ENCODE measurements at regions not wholly inside any gene's neighbourhood (a gene's known extent, or its start where the extent isn't known, plus 50 kb on each side); places are given as distances from the start of the nearest gene placed in this dataset.
"Not testable (repeated sequence)": the region's sequence is repeated elsewhere in the genome, so short reads cannot be mapped to it uniquely, and the experiment has no call there.

GRCh38 chr7:20521243-20521642, 94.2 kb upstream of the ABCB5 start:
- no peak for DNase-seq

DNA sequence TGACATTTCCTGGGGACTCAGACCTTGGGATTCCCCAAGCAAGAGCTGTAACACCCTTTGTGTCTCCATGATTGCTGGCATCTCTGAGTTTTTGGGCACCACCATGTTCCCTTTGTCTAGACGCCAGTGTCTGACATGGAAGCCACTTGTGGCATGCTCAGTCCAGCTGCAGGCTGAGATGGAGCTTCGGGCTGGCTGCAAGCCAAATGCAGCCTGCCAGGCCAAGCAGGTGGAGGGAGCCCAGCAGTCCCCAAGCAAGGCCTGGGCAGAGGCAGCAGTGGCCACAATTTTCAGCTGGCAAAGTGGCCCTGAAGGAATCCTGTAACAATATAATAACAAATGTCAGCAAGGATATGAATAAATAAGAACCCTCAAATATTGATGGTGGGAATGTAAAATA, 86.2 kb upstream of the ABCB5 start:
- no peak for DNase-seq

DNA sequence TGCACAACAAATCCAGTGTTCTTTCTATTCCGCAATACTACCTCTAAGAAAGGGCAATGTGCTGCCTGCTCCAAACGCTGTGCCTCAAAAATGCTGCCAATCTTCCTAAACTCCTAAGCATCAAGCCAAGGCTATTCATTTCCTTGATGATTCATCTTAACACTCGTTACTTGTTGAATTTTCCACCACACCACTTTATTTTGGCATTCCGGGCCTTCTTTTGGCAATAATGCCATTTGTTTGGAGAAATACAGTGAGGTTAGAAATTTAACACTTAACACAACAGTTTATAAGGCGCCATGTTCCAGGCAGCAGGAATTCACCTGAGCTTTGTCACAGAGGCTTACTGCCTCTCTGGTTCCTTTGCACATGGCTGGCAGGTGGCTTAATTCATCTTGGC, 82.6 kb upstream of the ABCB5 start:
- peak; percentile 45 for DNase-seq

DNA sequence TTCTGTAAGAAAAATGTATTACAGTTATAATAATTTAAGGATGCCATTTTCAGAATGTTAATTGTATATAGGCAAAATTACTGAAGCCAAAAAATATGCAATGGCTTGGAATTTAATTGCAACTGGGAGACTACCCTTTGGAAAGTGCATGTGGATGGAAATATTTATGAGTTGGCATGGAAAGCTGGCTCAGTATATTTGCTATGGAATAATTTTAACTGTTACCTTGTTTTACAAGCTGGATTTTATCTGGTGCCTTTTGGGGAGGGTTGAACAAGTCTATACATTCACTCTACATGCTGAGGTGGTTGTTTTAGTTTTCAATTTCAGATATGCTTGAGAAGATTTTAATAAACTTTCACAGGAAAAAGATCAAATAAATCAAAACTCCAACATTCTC, 80.9 kb upstream of the ABCB5 start:
- DNase-seq: no peak

DNA sequence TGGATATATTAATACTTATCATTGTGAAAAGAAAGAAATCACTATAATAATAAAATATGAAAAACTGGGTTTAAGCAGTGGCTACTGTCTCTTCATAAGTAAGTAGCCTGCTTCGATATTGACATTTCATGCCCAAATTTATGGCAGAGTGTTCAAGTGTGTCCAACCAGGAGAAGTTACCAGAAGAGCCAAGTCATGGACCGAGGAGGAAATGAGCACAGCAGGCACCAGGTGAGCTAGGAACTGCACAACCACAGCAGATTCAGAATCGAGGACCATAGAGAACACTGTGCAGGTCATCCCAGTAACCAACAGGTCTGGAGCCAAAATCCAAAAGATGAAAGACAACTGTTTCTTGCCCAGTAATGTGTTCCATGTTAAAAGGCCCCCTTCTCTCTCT, 79.9 kb upstream of the ABCB5 start:
- no peak for DNase-seq

GRCh38 chr7:20539201-20539600, 76.3 kb upstream of the ABCB5 start:
- peak; percentile 28 for DNase-seq

DNA sequence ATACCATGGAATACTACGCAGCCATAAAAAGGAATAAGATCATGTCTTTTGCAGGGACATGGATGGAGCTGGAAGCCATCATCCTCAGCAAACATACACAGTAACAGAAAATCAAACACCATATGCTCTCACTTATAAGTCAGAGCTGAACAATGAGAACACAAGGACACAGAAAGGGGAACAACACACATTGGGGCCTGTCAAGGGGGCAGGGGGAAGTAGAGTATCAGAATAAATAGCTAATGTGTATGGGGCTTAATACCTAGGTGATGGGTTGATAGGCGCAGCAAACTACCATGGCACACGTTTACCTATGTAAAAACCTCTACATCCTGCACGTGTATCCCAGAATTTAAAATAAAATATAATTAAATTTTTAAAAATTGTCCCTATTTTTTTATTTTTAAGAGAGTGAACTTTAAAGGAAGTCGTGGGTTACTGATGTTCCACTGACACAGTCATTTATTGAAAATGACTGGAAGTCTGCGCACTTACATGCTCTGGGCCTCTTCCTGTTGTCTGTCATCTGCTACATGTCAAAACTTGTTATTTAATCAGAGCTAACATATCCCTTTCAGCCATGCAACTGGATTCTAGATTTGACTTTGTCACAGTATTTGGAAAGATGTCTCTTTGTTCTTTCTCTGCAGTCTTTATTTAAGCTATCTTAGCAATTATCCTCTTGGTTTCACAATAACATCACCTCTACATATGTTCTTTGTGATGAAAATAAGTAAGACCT, 73.7 kb upstream of the ABCB5 start:
- DNase-seq: no peak

DNA sequence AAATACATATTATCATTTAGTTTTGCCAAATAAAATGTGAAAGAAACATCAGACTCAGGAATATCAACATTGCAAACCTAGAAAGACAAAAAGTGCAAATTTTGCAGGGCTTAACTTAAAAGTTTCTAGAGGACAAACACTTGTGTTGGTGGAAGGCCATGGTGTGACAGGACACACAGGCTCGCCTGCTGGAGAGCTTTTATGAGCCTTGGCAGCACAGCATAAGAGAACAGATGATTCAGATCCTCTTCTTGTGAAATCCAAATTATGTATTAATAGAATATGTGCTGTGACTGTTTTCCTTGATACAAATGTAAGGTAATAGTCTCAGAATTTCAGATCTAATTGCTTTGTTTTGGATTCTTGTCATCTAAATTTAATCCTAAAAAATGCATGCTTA, 72.9 kb upstream of the ABCB5 start:
- peak; percentile 56 for DNase-seq

GRCh38 chr7:20543500-20543899, 72.0 kb upstream of the ABCB5 start:
- no peak for DNase-seq

DNA sequence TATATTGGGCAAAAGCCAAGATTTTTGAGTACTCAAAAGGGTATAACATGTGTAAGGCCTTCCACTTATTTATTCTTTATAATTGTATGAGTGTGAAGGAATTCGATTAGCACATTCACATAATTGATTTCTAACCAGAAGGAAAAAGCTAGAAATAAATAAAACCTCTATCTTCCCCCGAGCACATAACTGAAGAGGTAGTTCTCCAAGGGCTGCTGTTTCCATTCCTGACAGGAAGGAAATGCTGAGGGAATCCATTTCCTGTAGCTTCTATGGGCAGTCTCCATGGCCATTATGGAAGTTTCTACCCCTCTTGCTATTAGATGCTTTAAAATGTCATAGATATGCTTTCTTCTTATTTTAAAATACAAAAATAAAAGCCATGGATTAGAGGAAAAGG, 70.5 kb upstream of the ABCB5 start:
- DNase-seq: peak; percentile 23

DNA sequence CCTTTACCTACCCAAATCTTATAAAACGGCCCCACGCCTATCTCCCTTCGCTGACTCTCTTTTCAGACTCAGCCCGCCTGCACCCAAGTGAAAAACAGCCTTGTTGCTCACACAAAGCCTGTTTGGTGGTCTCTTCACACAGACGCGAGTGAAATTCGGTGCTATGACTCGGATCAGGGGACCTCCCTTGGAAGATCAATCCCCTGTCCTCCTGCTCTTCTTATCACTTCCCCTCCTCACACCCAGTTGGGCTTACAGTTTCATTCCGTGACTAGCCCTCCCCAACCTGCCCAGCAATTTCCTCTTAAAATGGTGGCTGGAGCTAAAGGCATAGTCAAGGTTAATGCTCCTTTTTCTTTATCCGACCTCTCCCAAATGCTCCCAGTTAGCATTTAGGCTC, 68.5 kb upstream of the ABCB5 start:
- DNase-seq: not testable (repeated sequence)

- DNase-seq: no peak
Measured at GRCh38 chr7:20554072-20554471, 61.4 kb upstream of the ABCB5 start.

DNA sequence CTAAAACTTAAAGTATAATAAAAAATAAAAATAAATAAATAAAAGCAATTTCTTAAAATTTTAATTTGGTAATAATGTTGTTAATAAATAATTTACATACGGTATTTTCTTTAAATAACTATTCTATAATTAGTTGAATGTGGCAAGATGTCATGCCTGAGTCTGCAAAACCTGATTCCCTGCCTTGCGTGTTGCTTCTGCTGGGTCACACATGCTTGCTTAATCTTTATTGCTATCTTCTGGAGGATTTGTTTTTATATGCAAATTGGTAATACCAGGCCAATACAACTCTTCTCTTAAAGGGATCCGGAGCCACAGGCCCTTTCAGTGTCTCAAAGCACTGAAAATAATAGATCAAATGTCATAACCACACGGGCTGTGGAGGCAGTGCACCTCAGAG, 59.4 kb upstream of the ABCB5 start:
- no peak for DNase-seq

DNA sequence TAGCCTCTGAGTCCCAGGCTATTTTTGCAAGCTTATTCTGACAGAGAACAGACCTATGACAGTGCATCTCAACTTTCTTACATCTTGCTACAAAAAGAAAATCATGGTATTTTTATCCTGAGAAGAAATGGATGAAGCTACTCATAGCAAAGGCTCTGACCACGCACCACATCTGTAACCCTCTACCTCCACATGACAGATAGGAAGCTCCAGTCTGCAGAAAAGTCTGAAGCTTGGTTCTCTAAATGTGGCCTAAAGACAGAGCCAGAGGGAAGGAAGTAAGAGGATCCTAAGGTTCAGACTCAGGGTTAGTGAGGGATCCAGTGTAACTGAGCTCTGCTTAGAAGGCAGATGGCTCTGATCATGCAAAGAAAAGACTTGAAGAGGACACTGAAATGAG, 58.4 kb upstream of the ABCB5 start:
- DNase-seq: no peak

DNA sequence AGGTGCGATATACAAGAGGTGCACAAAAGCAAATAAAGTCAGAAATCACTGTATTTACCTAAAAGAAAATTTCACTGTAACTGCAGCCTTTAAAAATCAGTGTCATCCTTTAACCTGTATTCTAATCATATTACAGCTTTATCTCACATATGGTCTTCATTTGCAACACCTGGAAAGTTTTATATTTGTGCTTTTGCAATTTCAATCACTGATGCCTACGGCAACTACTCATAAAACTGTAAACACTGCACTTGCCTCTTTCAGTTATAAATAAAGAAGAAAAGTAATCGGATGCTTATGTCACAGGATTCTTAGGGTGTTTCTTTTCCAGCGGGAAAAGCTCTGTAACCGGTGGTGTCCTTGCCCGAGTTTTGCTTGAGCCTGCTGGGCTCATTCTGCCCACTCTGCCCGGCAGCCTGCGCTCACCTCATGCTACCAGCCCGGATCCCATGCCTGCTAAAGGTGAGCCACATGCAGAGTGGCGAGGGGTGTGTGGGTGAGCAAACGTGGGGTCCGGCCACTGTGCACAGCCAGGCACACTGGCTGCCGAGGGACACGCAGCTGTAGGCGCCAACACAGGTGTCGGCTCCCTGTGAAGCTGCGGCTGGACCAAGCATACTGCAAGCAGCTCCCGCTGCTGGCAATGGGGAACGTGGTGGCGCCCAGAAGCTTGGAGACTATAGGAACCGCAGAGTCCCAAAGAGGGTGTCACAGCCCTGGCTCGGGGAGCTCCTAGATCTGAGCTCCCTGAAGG, 56.3 kb upstream of the ABCB5 start:
- no peak for DNase-seq

DNA sequence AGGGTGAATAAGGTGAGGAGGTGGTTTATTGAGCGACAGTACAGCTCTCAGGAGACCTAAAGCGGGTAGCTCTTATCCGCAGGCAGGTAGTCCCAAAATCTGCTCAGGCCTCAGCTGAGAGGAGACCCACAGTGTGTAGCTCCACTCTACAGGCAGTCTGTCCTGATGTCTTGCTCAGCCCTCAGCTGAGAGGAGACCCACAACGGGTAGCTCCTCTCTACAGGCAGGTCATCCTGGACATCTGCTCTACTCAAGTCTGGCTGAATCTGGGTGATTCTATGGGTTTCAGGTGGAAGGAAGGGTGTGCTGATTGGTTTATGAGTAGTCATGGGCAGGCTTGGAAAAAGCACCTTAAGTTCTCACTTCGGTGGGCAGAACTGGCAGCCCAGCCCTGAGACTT, 55.6 kb upstream of the ABCB5 start:
- DNase-seq: no peak

DNA sequence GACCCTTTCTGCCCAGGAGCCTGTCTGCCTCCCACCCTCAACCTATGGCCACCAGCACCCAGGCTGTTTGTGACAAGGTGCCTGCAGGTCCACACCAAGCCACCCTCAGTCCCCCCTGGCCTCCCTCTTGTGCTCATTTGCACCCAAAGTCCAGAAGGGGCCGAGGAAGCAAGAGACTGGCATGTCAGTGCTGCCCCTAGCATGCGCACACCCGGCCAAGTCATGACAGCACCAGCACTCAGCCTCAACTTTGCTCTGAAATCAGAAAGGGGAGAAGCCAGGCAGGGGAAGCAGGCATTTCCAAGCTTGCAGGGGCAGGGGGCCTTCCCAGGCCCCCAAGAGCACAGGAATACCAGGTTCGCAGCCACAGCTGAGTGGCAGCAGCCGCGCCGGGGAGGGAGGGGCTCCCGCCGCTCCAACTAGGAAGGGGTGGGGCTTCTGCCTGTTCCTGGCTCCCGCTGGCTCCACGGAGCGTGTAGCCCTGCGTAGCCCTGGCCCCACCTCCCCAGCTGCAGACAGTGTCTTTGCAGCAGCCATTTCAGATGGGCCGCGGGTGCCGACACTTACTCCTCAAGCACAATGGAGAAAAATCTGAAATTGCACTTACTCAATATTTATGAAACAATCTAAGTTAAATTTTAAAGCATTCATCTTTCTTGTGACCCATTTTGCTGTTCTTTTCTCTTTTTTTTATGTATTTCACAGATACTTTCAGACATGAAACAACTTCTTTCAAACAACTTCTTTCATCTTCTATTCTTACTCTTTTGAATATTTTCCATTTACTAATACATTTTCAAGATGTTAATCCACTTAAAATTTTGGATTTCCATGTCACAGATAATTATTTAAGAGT, 54.9 kb upstream of the ABCB5 start:
- DNase-seq: no peak

DNA sequence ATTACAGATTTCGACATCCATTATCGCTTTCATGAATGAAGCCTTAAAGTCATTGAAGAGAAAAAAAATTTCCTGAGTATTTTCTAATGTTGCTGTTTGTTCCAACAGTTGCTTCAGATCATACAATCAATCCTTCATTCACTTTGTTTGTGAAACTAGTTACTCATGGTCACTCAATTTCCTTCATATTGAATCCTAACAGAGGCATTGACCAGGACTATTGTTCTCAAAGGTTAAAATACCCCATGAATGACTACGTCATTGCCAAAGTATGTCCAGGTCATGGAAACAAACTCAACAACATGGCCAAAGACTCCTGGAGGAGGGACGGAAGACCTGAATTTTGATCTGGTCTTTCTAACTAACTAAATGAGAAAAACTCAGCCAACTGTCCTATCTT, 54.0 kb upstream of the ABCB5 start:
- peak; percentile 88 for DNase-seq

GRCh38 chr7:20561908-20562307, 53.6 kb upstream of the ABCB5 start:
- peak; percentile 15 for DNase-seq

DNA sequence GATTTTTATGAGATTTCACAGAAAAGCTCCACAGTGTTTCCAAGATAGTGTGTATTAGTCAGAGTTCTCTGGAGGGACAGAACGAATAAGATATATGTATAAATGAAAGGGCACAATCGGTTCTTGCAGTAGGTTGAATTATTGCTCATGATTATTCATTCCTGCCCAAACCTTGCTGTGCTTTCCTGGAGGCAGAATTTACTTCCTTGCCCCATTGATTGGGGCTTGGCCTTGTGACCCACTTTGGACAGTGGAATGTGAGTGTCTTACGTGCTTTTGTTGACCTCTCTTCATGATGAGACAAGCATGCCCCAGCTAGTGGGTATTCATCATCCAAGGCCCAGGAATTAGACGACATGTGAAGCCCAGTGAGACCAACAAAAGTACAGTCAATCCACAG, 53.0 kb upstream of the ABCB5 start:
- DNase-seq: peak; percentile 47
